Activated naive CD4-positive, alpha-beta T cell treated with anti-CD3 and anti-CD28 coated beads, Interleukin-2, amount 10 ng/mL, durations not matched to agents 7 days and 5 days (primary cell): ENCODE measurements at regions not wholly inside any gene's neighbourhood (a gene's known extent, or its start where the extent isn't known, plus 50 kb on each side); places are given as distances from the start of the nearest gene placed in this dataset.
A peak's percentile ranks its signal among the peaks of the same experiment; 100 is the strongest.

Experiments
- CTCF ChIA-PET: fragments of 350-600 bp; sonication (Branson Sonifier 250); formaldehyde crosslinking; loops from one replicate; lab custom pipeline; 2021; ENCODE audit warnings: antibody characterized with exemption; lab: Charles Lee
- DNase-seq: peaks from one replicate; pipeline ENCODE4 v3.0.0-alpha.2; 2020
- H3K27ac Mint-ChIP-seq: one replicate; pipeline ENCODE4 v1.8.0; 2021; ENCODE audit warnings: mild to moderate bottlenecking, moderate library complexity, mixed read lengths
- H3K27me3 Mint-ChIP-seq: one replicate; pipeline ENCODE4 v1.8.0; 2021; ENCODE audit warnings: mild to moderate bottlenecking, mixed read lengths
- H3K36me3 Mint-ChIP-seq: one replicate; pipeline ENCODE4 v1.8.0; 2021; ENCODE audit warnings: mixed read lengths
- H3K4me1 Mint-ChIP-seq: one replicate; pipeline ENCODE4 v1.8.0; 2021; ENCODE audit warnings: mixed read lengths
- H3K4me3 Mint-ChIP-seq: one replicate; pipeline ENCODE4 v1.8.0; 2021; ENCODE audit warnings: mild to moderate bottlenecking, moderate library complexity, mixed read lengths
- H3K9me3 Mint-ChIP-seq: one replicate; pipeline ENCODE4 v1.8.0; 2021; ENCODE audit warnings: mixed read lengths

DNA sequence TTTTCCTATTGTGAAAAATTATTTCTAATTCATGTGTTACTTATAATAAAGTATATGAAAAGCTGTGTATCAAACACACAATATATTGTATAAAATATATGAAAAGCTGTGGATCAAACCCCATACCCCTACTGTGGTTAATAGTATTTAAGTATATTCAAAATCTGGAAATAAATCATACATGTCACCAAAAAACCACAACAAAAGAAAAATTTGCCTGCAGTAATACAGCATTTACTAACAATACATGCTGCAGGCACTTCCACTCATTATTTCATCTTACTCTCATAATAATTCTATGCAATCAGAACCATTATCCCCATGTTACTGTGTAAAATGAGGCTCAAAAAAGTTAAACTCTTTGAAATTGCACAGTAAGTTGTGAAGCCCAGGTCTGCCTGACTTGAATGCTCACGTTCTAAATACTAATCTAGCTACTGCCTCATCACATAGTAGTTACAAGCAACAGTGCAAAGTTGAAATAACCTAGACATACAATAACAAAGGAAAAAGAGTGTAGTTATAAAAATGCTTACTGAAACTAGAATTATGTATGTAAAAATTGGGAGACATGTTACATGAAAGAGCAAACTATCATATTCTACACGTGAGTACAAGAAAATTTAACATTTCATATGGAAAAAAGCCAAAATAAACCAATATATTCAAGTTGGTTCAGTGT lies 61.7 kb downstream of the FAM217A start:
- H3K9me3 Mint-ChIP-seq = no peaks in the 10 kb centered on the region
- peaks cover 4% of the 10 kb centered on the region for H3K27me3 Mint-ChIP-seq
- CTCF ChIA-PET = interaction anchor here (0.8 to 1.6 kb wide), 2 partner anchors 9 to 27 kb away, joined by 3 to 5 read pairs; no protein-coding TSS in a partner anchor
- H3K4me1 Mint-ChIP-seq = peaks cover 71% of the 10 kb centered on the region
- peak overlapping the region; percentile 86 for H3K4me3 Mint-ChIP-seq
- H3K27ac Mint-ChIP-seq = peak overlapping the region; percentile 98
- peaks cover 33% of the 10 kb centered on the region for H3K36me3 Mint-ChIP-seq
- no peak for DNase-seq

DNA sequence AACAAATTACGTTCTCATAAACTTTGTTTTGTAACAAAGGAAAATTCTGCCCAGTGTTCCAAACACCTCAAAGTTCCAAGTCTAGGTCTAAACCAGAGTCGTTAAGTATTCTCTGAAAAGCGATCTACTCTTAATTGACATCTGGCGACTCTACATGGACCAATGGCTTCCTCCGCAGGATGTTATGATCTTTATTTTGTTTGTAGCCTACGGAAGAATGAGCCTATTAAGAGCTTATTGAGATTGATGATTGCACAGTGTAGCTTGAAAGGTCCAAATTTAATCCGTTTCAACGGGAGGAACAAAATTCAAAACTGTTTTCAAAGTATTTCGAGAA lies 61.1 kb downstream of the FAM217A start:
- Mint-ChIP-seq H3K36me3 (peaks cover 30% of the 10 kb centered on the region), H3K4me1 (peaks cover 70% of the 10 kb centered on the region), H3K4me3 (peak overlapping the region; percentile 86), H3K9me3 (no peaks in the 10 kb centered on the region), H3K27ac (peak overlapping the region; percentile 98), H3K27me3 (peaks cover 4% of the 10 kb centered on the region)
- DNase-seq = peak; percentile 36
- CTCF ChIA-PET = interaction anchor here (0.8 to 1.6 kb wide), 2 partner anchors 9 to 27 kb away, joined by 3 to 5 read pairs; no protein-coding TSS in a partner anchor

DNA sequence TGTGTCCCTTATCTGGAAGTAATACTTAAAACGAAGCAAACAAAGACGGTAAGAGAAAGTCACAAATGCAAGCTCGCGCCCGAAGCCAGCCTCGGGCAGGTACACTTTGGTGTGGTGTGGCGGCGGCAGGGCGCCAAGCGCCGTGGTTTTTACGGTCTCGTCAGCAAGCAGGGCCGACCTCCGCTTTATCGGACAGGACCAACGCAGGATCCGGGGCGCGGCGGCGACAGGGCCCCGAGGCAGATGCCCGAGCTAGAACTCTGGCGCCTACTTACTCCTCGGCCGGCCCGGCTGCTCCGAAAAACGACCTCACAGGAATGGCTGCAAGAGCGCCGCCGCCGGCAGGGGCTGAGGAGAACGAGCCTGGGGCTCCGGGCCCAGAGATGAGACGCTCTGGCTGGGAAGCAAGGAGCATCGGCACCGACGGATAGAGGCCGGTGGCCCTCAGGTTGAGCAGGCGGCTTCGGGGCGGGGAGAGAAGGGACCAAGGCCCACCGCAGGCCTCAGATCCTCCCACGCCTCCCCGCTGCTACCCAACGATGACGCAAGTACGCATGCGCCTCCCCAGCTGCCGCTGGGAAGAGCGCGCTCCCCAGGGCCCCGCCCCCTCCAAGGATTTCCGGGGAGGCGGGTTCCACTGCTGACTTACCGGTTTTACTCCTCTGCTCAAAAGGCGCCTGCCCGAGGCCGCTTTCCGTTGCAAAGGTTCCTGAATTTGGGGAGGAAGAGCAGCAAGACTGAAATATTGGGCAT lies 60.6 kb downstream of the FAM217A start:
- peak overlapping the region; percentile 98 for H3K27ac Mint-ChIP-seq
- CTCF ChIA-PET = interaction anchor here (1.6 kb wide), 1 partner anchor 28 kb away, joined by 5 read pairs; no protein-coding TSS in a partner anchor
- peak; percentile 97 for DNase-seq
- H3K27me3 Mint-ChIP-seq = peaks cover 4% of the 10 kb centered on the region
- peaks cover 70% of the 10 kb centered on the region for H3K4me1 Mint-ChIP-seq
- peak overlapping the region; percentile 86 for H3K4me3 Mint-ChIP-seq
- peaks cover 28% of the 10 kb centered on the region for H3K36me3 Mint-ChIP-seq
- no peaks in the 10 kb centered on the region for H3K9me3 Mint-ChIP-seq
